IMR-90 (cell line): ENCODE measurements at regions not wholly inside any gene's neighbourhood (a gene's known extent, or its start where the extent isn't known, plus 50 kb on each side); places are given as distances from the start of the nearest gene placed in this dataset.

ENCODE experiments used
- ATAC-seq: fragments of 200-7000 bp; cut with Tn5 transposase; 2 replicates; pipeline ENCODE4 v1.9.1; 2020; ENCODE audit warnings: low read depth, mild to moderate bottlenecking, moderate library complexity
- BruUV-seq: library from RNA; stranded (reverse); fragments of 400-500 nt; replicated peaks from 2 replicates; lab custom pipeline; 2021; lab: Mats Ljungman, UMichigan
- CTCF ChIA-PET: fragments of 300-600 bp; formaldehyde crosslinking; extraction: SDS; loops from one replicate; lab custom pipeline; 2021; ENCODE audit warnings: antibody characterized with exemption; lab: Yijun Ruan, JAX
- POLR2A ChIA-PET: fragments of 300-600 bp; sonication (Branson Sonifier 250); formaldehyde crosslinking; loops from one replicate; lab custom pipeline; 2022; ENCODE audit warnings: antibody characterized with exemption; ENCODE audit not compliant: unreplicated experiment; lab: Charles Lee
- DNase-seq: peaks from one replicate; pipeline ENCODE4 v3.0.0; 2013
- H2AFZ ChIP-seq: replicated peaks from 2 replicates; pipeline ENCODE3; 2013; ENCODE audit warnings: low read length, mild to moderate bottlenecking; ENCODE audit not compliant: poor library complexity
- H2AK5ac ChIP-seq: 2 replicates; pipeline ENCODE4 v1.6.1; 2013; ENCODE audit warnings: low read depth, low read length, inconsistent platforms
- H2AK9ac ChIP-seq: replicated peaks from 2 replicates; pipeline ENCODE3; 2013; ENCODE audit warnings: mild to moderate bottlenecking, low read depth, low read length, moderate library complexity; ENCODE audit not compliant: poor library complexity
- H2BK120ac ChIP-seq: 2 replicates; pipeline ENCODE4 v1.6.1; 2013; ENCODE audit warnings: low read depth, low read length, inconsistent platforms
- H2BK15ac ChIP-seq: 3 replicates; pipeline ENCODE4 v1.6.1; 2013; ENCODE audit warnings: low read depth, low read length, inconsistent platforms
- H2BK20ac ChIP-seq: 2 replicates; pipeline ENCODE4 v1.6.1; 2013; ENCODE audit warnings: low read depth, mild to moderate bottlenecking, inconsistent platforms, low read length, moderate library complexity
- H2BK5ac ChIP-seq: 2 replicates; pipeline ENCODE4 v1.6.1; 2013; ENCODE audit warnings: mild to moderate bottlenecking, low read depth, low read length, inconsistent platforms; ENCODE audit not compliant: poor library complexity, severe bottlenecking
- H3K14ac ChIP-seq: replicated peaks from 2 replicates; pipeline ENCODE4 v1.6.1; 2013; ENCODE audit warnings: low read depth, low read length, inconsistent platforms
- H3K18ac ChIP-seq: 2 replicates; pipeline ENCODE4 v1.6.1; 2013; ENCODE audit warnings: low read depth, low read length, control low read depth
- H3K23ac ChIP-seq: 2 replicates; pipeline ENCODE4 v1.6.1; 2013; ENCODE audit warnings: low read depth, low read length, inconsistent platforms
- H3K27ac ChIP-seq: 2 replicates; pipeline ENCODE4 v1.5.1; 2013; ENCODE audit warnings: mild to moderate bottlenecking, control low read depth, low read length; ENCODE audit not compliant: insufficient read depth
- H3K27me3 ChIP-seq: 2 replicates; pipeline ENCODE4 v1.6.1; 2013; ENCODE audit warnings: low read length; ENCODE audit not compliant: control insufficient read depth, insufficient read depth
- H3K36me3 ChIP-seq: 2 replicates; pipeline ENCODE4 v1.6.1; 2013; ENCODE audit warnings: low read length, mixed read lengths; ENCODE audit not compliant: control insufficient read depth, insufficient read depth
- H3K4ac ChIP-seq: 2 replicates; pipeline ENCODE4 v1.6.1; 2013; ENCODE audit warnings: low read depth, low read length, inconsistent platforms
- H3K4me1 ChIP-seq: 2 replicates; pipeline ENCODE4 v1.6.1; 2013; ENCODE audit warnings: low read length, mixed read lengths; ENCODE audit not compliant: control insufficient read depth, insufficient read depth
- H3K4me2 ChIP-seq: 2 replicates; pipeline ENCODE4 v1.6.1; 2013; ENCODE audit warnings: low read depth, mild to moderate bottlenecking, control low read depth, low read length, moderate library complexity
- H3K4me3 ChIP-seq: 2 replicates; pipeline ENCODE4 v1.5.1; 2013; ENCODE audit warnings: low read depth, mild to moderate bottlenecking, control low read depth, low read length, moderate library complexity; ENCODE audit not compliant: insufficient read depth
- H3K56ac ChIP-seq: 2 replicates; pipeline ENCODE4 v1.6.1; 2013; ENCODE audit warnings: low read length, inconsistent platforms; ENCODE audit not compliant: insufficient read depth; ENCODE audit errors: extremely low read depth
- H3K79me1 ChIP-seq, 2 experiments: 2 replicates each; pipeline ENCODE4 v1.6.1; 2013; ENCODE audit warnings: low read length in 2 of 2, inconsistent platforms in 1 of 2, low read depth in 1 of 2
- H3K9ac ChIP-seq: 2 replicates; pipeline ENCODE4 v1.6.1; 2013; ENCODE audit warnings: low read depth, low read length, control low read depth
- H3K9me1 ChIP-seq: 2 replicates; pipeline ENCODE4 v1.6.1; 2013; ENCODE audit warnings: low read length, inconsistent platforms; ENCODE audit not compliant: insufficient read depth
- H3K9me3 ChIP-seq: 2 replicates; pipeline ENCODE4 v1.6.1; 2013; ENCODE audit warnings: low read length; ENCODE audit not compliant: control insufficient read depth, insufficient read depth
- H4K20me1 ChIP-seq: 2 replicates; pipeline ENCODE4 v1.6.1; 2013; ENCODE audit warnings: low read length, inconsistent platforms; ENCODE audit not compliant: insufficient read depth
- H4K5ac ChIP-seq: 2 replicates; pipeline ENCODE4 v1.6.1; 2013; ENCODE audit warnings: mild to moderate bottlenecking, low read depth, low read length, control low read depth
- H4K8ac ChIP-seq, 2 experiments: 2 replicates each; pipeline ENCODE4 v1.6.1; 2013; ENCODE audit warnings: low read depth in 2 of 2, low read length in 2 of 2, control low read depth in 1 of 2, inconsistent platforms in 1 of 2
- H4K91ac ChIP-seq: 2 replicates; pipeline ENCODE4 v1.6.1; 2013; ENCODE audit warnings: low read depth, low read length, inconsistent platforms; ENCODE audit not compliant: insufficient read depth
- MXI1 ChIP-seq: IDR thresholded peaks from 2 replicates; pipeline ENCODE4 v1.6.1; 2012; ENCODE audit warnings: low read depth, mild to moderate bottlenecking, low read length, moderate library complexity, borderline replicate concordance
- WGBS, 2 experiments: methylation state at CpG; one replicate each; pipeline versions ENCODE4 v1.1.5 to v1.1.7; 2013; ENCODE audit warnings: missing lambda C conversion rate in 2 of 2; ENCODE audit not compliant: insufficient read length in 1 of 2; ENCODE audit errors: extremely low coverage in 2 of 2; 5-methylcytosine and 5-hydroxymethylcytosine counted together
- dilution Hi-C: fragments of 300-500 bp; cut with HindIII; formaldehyde crosslinking; loops from one replicate; pipeline ENCODE4 v1.14.3; 2018; ENCODE audit warnings: low sequenced_read_pairs; ENCODE audit not compliant: unreplicated experiment
- in situ Hi-C: fragments of 300-500 bp; cut with MboI; formaldehyde crosslinking; loops from 3 replicates; pipeline ENCODE4 v1.14.3; 2019; ENCODE audit warnings: low sequenced_read_pairs, inconsistent platforms, mixed read lengths
- intact Hi-C: fragments of 100-400 bp; cut with micrococcal nuclease; formaldehyde crosslinking; loops from 2 replicates; pipeline ENCODE4 v1.10.0; 2022
- TF ChIP-seq, protein P1 (sequence below): conservative IDR thresholded peaks from 2 replicates; pipeline ENCODE4 v1.5.1; 2012; ENCODE audit warnings: mild to moderate bottlenecking, low read depth, low read length, improper control_type of control experiment

DNA sequence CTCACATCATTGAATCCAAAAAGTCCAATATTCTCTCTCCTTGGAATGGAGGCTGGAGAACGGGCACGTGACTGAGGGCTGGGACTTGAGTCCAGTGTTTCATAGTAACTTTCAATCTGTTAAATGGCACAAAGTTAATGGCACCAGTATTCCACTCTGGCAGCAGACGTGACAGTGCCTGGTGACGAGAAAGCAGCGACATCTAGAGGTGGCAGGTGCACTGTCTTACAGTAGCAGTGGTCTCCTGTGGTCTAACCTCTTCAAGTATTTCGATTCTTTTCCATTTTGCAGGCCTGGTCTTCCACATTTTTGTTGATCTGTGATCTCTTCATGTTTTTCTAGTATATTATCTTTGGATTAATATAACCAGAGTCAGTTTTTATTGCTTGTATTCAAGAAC, 107.1 kb downstream of the OXSM start:
- Histone ChIP-seq H3K23ac (no peak overlapping the region), H4K91ac (no peak overlapping the region), H3K27me3 (no peaks in the 10 kb centered on the region), H3K4me1 (peaks cover 2% of the 10 kb centered on the region; the same call in 1 of the 2 replicates), H3K14ac (no peak overlapping the region), H4K8ac (no peak overlapping the region), H3K79me1 (no peaks in the 10 kb centered on the region), H3K4ac (no peak overlapping the region), H3K9ac (no peak overlapping the region), H3K9me3 (no peaks in the 10 kb centered on the region), H3K4me3 (no peak overlapping the region), H3K36me3 (no peaks in the 10 kb centered on the region), H3K4me2 (no peak overlapping the region), H3K9me1 (no peaks in the 10 kb centered on the region), H2AK5ac (no peak overlapping the region), H3K18ac (no peak overlapping the region), H2AK9ac (no peak overlapping the region), H2BK15ac (no peak overlapping the region), H3K27ac (no peak overlapping the region), H3K56ac (no peak overlapping the region), H4K20me1 (no peaks in the 10 kb centered on the region), H4K5ac (no peak overlapping the region), H2BK120ac (no peak overlapping the region; the same call in 1 of the 2 replicates), H2BK20ac (0 out of 2 replicates have a peak overlapping the region, but pooled peaks have one; percentile 39), H2AFZ (peak overlapping the region; percentile 29), H2BK5ac (no peak overlapping the region)
- in situ Hi-C loops (no loop called here), dilution Hi-C loops (no loop called here), intact Hi-C loops (no loop called here)
- BruUV-seq: no TSS peak
- 100% methylated on average over 1 of the region's 6 CpGs; no CpG with 5 or more reads in 1 of the 2 experiments for WGBS, 2 experiments
- ATAC-seq: no peak
- no peak for DNase-seq
- ChIA-PET POLR2A (no interaction called here), CTCF (no interaction called here)
- TF ChIP-seq MXI1: no peak
- TF ChIP-seq, protein P1, sequence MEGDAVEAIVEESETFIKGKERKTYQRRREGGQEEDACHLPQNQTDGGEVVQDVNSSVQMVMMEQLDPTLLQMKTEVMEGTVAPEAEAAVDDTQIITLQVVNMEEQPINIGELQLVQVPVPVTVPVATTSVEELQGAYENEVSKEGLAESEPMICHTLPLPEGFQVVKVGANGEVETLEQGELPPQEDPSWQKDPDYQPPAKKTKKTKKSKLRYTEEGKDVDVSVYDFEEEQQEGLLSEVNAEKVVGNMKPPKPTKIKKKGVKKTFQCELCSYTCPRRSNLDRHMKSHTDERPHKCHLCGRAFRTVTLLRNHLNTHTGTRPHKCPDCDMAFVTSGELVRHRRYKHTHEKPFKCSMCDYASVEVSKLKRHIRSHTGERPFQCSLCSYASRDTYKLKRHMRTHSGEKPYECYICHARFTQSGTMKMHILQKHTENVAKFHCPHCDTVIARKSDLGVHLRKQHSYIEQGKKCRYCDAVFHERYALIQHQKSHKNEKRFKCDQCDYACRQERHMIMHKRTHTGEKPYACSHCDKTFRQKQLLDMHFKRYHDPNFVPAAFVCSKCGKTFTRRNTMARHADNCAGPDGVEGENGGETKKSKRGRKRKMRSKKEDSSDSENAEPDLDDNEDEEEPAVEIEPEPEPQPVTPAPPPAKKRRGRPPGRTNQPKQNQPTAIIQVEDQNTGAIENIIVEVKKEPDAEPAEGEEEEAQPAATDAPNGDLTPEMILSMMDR: 0 out of 2 replicates have a peak, but pooled peaks have one; percentile 18
